Stomach (tissue), 4 donors: ENCODE measurements at regions not wholly inside any gene's neighbourhood (a gene's known extent, or its start where the extent isn't known, plus 50 kb on each side); places are given as distances from the start of the nearest gene placed in this dataset.

Source experiments
- POLR2A ChIP-seq, 4 donors: fragments of 450-650 bp; IDR thresholded peaks; one replicate each; pipeline ENCODE4 v1.6.1; 2016; ENCODE audit warnings: antibody characterized with exemption in 4 of 4, control low read depth in 2 of 4, mild to moderate bottlenecking in 1 of 4, moderate library complexity in 1 of 4
- TF ChIP-seq, protein P1 (sequence below), 7 experiments: fragments of 450-650 bp in 4 of 7; fragments of 200-600 bp in 3 of 7; sonication (generic) in 3 of 7; IDR thresholded peaks; one replicate each; pipeline ENCODE4 v1.5.1; 2016 to 2019; ENCODE audit warnings: antibody characterized with exemption in 7 of 7, control low read depth in 2 of 7, mild to moderate bottlenecking in 1 of 7

DNA sequence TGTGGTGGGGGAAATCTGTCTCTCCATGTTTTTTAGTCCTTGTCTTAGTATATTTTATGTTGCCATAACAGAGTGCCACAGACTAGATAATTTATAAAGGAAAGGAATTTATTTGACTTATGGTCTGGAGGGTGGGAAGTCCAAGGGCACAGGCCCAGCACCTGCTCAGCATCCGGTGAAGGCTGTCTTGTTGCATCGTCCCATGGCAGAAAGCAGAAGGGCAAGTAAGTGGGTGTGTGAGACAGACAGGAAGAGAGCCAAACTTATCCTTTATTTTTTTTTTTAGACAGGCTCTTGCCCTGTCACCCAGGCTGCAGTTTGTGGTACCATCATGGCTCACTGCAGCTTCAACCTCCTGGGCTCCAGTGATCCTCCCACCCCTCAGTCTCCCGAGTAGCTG, 98.1 kb downstream of the HS1BP3 start:
- no peak for TF ChIP-seq POLR2A (IDR thresholded peaks at IDR 0.05)
- TF ChIP-seq, protein P1, sequence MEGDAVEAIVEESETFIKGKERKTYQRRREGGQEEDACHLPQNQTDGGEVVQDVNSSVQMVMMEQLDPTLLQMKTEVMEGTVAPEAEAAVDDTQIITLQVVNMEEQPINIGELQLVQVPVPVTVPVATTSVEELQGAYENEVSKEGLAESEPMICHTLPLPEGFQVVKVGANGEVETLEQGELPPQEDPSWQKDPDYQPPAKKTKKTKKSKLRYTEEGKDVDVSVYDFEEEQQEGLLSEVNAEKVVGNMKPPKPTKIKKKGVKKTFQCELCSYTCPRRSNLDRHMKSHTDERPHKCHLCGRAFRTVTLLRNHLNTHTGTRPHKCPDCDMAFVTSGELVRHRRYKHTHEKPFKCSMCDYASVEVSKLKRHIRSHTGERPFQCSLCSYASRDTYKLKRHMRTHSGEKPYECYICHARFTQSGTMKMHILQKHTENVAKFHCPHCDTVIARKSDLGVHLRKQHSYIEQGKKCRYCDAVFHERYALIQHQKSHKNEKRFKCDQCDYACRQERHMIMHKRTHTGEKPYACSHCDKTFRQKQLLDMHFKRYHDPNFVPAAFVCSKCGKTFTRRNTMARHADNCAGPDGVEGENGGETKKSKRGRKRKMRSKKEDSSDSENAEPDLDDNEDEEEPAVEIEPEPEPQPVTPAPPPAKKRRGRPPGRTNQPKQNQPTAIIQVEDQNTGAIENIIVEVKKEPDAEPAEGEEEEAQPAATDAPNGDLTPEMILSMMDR (IDR thresholded peaks at IDR 0.05): no peak
